Endothelial cell of umbilical vein (primary cell): ENCODE measurements at regions not wholly inside any gene's neighbourhood (a gene's known extent, or its start where the extent isn't known, plus 50 kb on each side); places are given as distances from the start of the nearest gene placed in this dataset.

ENCODE experiments used
- EZH2 ChIP-seq: IDR thresholded peaks from 2 replicates; pipeline ENCODE4 v1.6.1; 2012; ENCODE audit warnings: borderline replicate concordance, low read depth, mild to moderate bottlenecking, moderate library complexity, low read length, inconsistent platforms; ENCODE audit not compliant: severe bottlenecking
- FOS ChIP-seq: IDR thresholded peaks from 2 replicates; pipeline ENCODE4 v1.6.1; 2011; ENCODE audit warnings: mild to moderate bottlenecking, low read length, moderate library complexity, borderline replicate concordance; ENCODE audit not compliant: insufficient read depth
- GATA2 ChIP-seq: IDR thresholded peaks from 2 replicates; pipeline ENCODE4 v1.7.0; 2011; ENCODE audit warnings: low read depth, mild to moderate bottlenecking, moderate library complexity, mixed read lengths, low read length; ENCODE audit not compliant: insufficient read length, insufficient read depth
- JUN ChIP-seq: IDR thresholded peaks from 2 replicates; pipeline ENCODE4 v1.6.1; 2011; ENCODE audit warnings: borderline replicate concordance, low read depth; ENCODE audit not compliant: insufficient read length, insufficient read depth
- MYC ChIP-seq: IDR thresholded peaks from one replicate; pipeline ENCODE4 v1.6.1; 2011; ENCODE audit warnings: mild to moderate bottlenecking, low read depth, low read length
- POLR2A ChIP-seq: IDR thresholded peaks from 2 replicates; pipeline ENCODE4 v1.6.1; 2012; ENCODE audit warnings: low read depth, mild to moderate bottlenecking, control low read depth, low read length
- POLR2AphosphoS5 ChIP-seq: IDR thresholded peaks from 2 replicates; pipeline ENCODE4 v1.6.1; 2012; ENCODE audit warnings: low read depth, mild to moderate bottlenecking, control low read depth, low read length, moderate library complexity; ENCODE audit not compliant: insufficient read depth
- TF ChIP-seq, protein P1 (sequence below), 2 donors: IDR thresholded peaks; 1 replicate in 1 of 2; 2 replicates in 1 of 2; pipeline ENCODE4 v1.5.1; 2011; ENCODE audit warnings: low read length in 2 of 2, mild to moderate bottlenecking in 2 of 2, moderate library complexity in 2 of 2, control low read depth in 1 of 2, inconsistent platforms in 1 of 2, low read depth in 1 of 2; ENCODE audit not compliant: insufficient read depth in 1 of 2; ENCODE audit errors: extremely low read depth in 1 of 2
- TF ChIP-seq, protein P2 (sequence below): IDR thresholded peaks from 2 replicates; pipeline ENCODE4 v1.6.1; 2011; ENCODE audit not compliant: insufficient read depth, insufficient read length

DNA sequence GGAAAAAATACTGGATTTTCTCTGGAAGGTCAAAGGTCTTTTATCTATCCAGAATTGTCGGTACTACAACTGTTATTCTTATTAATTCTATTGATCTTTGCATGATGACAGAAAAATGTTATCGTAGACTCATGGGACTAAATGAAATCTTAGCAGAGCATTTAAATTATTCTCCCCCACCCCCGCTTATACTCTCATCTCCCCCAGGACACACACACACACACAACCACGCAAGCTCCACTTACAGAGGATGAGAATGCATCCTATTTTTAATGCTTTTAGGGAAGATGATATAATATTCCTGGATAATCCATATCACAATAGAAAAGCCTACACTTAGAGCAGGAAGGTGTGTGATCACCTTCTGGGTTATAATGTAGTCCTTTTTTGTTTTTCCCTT, 91.9 kb upstream of the STARD13 start:
- TF ChIP-seq, protein P1, sequence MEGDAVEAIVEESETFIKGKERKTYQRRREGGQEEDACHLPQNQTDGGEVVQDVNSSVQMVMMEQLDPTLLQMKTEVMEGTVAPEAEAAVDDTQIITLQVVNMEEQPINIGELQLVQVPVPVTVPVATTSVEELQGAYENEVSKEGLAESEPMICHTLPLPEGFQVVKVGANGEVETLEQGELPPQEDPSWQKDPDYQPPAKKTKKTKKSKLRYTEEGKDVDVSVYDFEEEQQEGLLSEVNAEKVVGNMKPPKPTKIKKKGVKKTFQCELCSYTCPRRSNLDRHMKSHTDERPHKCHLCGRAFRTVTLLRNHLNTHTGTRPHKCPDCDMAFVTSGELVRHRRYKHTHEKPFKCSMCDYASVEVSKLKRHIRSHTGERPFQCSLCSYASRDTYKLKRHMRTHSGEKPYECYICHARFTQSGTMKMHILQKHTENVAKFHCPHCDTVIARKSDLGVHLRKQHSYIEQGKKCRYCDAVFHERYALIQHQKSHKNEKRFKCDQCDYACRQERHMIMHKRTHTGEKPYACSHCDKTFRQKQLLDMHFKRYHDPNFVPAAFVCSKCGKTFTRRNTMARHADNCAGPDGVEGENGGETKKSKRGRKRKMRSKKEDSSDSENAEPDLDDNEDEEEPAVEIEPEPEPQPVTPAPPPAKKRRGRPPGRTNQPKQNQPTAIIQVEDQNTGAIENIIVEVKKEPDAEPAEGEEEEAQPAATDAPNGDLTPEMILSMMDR (IDR thresholded peaks at IDR 0.05; ENCODE audit: extremely low read depth in 1 of 2, insufficient read depth in 1 of 2, low read depth in 1 of 2, low read length in 2 of 2) = no peak
- TF ChIP-seq POLR2A (no peak), GATA2 (no peak), EZH2 (no peak), POLR2AphosphoS5 (no peak), JUN (no peak), FOS (no peak), MYC (no peak)
- TF ChIP-seq, protein P2, sequence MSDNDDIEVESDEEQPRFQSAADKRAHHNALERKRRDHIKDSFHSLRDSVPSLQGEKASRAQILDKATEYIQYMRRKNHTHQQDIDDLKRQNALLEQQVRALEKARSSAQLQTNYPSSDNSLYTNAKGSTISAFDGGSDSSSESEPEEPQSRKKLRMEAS = no peak
